GM19463 (cell line): ENCODE measurements at regions not wholly inside any gene's neighbourhood (a gene's known extent, or its start where the extent isn't known, plus 50 kb on each side); places are given as distances from the start of the nearest gene placed in this dataset.

Source experiments
- ATAC-seq: cut with Tn5 transposase; IDR thresholded peaks from one replicate; pipeline ENCODE4 v1.9.1; 2021; ENCODE audit warnings: mild to moderate bottlenecking, moderate library complexity; ENCODE audit not compliant: unreplicated experiment

GRCh38 chr18:22467760-22468553 lies 50.2 kb upstream of the CTAGE1 start:
- no peak for ATAC-seq

GRCh38 chr18:22468554-22468891 lies 50.8 kb upstream of the CTAGE1 start:
- no peak for ATAC-seq

GRCh38 chr18:22469061-22469734 lies 51.5 kb upstream of the CTAGE1 start:
- no peak for ATAC-seq

GRCh38 chr18:22469926-22470247 lies 52.2 kb upstream of the CTAGE1 start:
- ATAC-seq = no peak

- no peak for ATAC-seq
Measured at GRCh38 chr18:22470248-22471235, 52.8 kb upstream of the CTAGE1 start.

GRCh38 chr18:22471546-22472131 lies 53.9 kb upstream of the CTAGE1 start:
- ATAC-seq = no peak

GRCh38 chr18:22473366-22473765 lies 55.7 kb upstream of the CTAGE1 start:
- ATAC-seq = no peak

GRCh38 chr18:22475426-22476100 lies 57.8 kb upstream of the CTAGE1 start:
- ATAC-seq = no peak

GRCh38 chr18:22477222-22477621 lies 59.5 kb upstream of the CTAGE1 start:
- ATAC-seq = no peak

- ATAC-seq = no peak
Measured at GRCh38 chr18:22482948-22483347, 65.2 kb upstream of the CTAGE1 start.

GRCh38 chr18:22483407-22483806 lies 65.7 kb upstream of the CTAGE1 start:
- ATAC-seq = no peak

- no peak for ATAC-seq
Measured at GRCh38 chr18:22484471-22484870, 66.8 kb upstream of the CTAGE1 start.

GRCh38 chr18:22485808-22486244 lies 68.1 kb upstream of the CTAGE1 start:
- no peak for ATAC-seq

- ATAC-seq = no peak
Measured at GRCh38 chr18:22486667-22487066, 69.0 kb upstream of the CTAGE1 start.

GRCh38 chr18:22488554-22488953 lies 70.8 kb upstream of the CTAGE1 start:
- ATAC-seq = no peak

- ATAC-seq = no peak
Measured at GRCh38 chr18:22489704-22490103, 72.0 kb upstream of the CTAGE1 start.

- ATAC-seq = no peak
Measured at GRCh38 chr18:22490429-22490846, 72.7 kb upstream of the CTAGE1 start.

- no peak for ATAC-seq
Measured at GRCh38 chr18:22493255-22493654, 75.5 kb upstream of the CTAGE1 start.

GRCh38 chr18:22493940-22494339 lies 76.2 kb upstream of the CTAGE1 start:
- ATAC-seq = no peak

- no peak for ATAC-seq
Measured at GRCh38 chr18:22494771-22495170, 77.1 kb upstream of the CTAGE1 start.

- ATAC-seq = no peak
Measured at GRCh38 chr18:22499421-22499820, 81.7 kb upstream of the CTAGE1 start.
